ENCODE measurements at regions not wholly inside any gene's neighbourhood (a gene's known extent, or its start where the extent isn't known, plus 50 kb on each side); places are given as distances from the start of the nearest gene placed in this dataset.

- intact Hi-C loops (cut with DNase I; ENCODE audit: low total_unique reads), result no loop called here
- no peak for DNase-seq (ENCODE audit: low spot score in 2 of 2)
- H3K4me3 ChIP-seq (ENCODE audit: low read depth, poor library complexity, severe bottlenecking), result no peak overlapping the region
- 70 to 75% methylated on average over 2 of the region's 2 CpGs for WGBS, 2 donors
- no peak for TF ChIP-seq CTCF (IDR thresholded peaks at IDR 0.05)
- no peak for TF ChIP-seq POLR2A (IDR thresholded peaks at IDR 0.05)
Observed at GRCh38 chr9:23532282-23532681, 293.8 kb downstream of the ELAVL2 start.

GRCh38 chr9:23537192-23538066 is 288.6 kb downstream of the ELAVL2 start:
- intact Hi-C loops (cut with DNase I; ENCODE audit: low total_unique reads), result no loop called here
- no peak for DNase-seq (ENCODE audit: low spot score in 2 of 2)
- H3K4me3 ChIP-seq (ENCODE audit: low read depth, poor library complexity, severe bottlenecking), result no peak overlapping the region
- 27 to 31% methylated on average over 17 of the region's 17 CpGs for WGBS, 2 donors
- TF ChIP-seq CTCF (IDR thresholded peaks at IDR 0.05) (no peak), POLR2A (IDR thresholded peaks at IDR 0.05) (no peak)

- no peak for TF ChIP-seq POLR2A (IDR thresholded peaks at IDR 0.05)
- TF ChIP-seq CTCF (IDR thresholded peaks at IDR 0.05), result no peak
- H3K4me3 ChIP-seq (ENCODE audit: low read depth, poor library complexity, severe bottlenecking), result no peak overlapping the region
- intact Hi-C loops (cut with DNase I; ENCODE audit: low total_unique reads), result no loop called here
- WGBS, 2 donors, result 55 to 56% methylated on average over 12 of the region's 12 CpGs
- DNase-seq (ENCODE audit: low spot score in 2 of 2), result no peak
Observed at GRCh38 chr9:23538067-23538402, 288.0 kb downstream of the ELAVL2 start.

GRCh38 chr9:23538461-23539003 is 287.5 kb downstream of the ELAVL2 start:
- H3K4me3 ChIP-seq (ENCODE audit: low read depth, poor library complexity, severe bottlenecking), result no peak overlapping the region
- 53 to 60% methylated on average over 4 of the region's 4 CpGs for WGBS, 2 donors
- intact Hi-C loops (cut with DNase I; ENCODE audit: low total_unique reads), result no loop called here
- DNase-seq (ENCODE audit: low spot score in 2 of 2), result no peak
- no peak for TF ChIP-seq CTCF (IDR thresholded peaks at IDR 0.05)
- no peak for TF ChIP-seq POLR2A (IDR thresholded peaks at IDR 0.05)

GRCh38 chr9:23539311-23539710 is 286.7 kb downstream of the ELAVL2 start:
- TF ChIP-seq CTCF (IDR thresholded peaks at IDR 0.05) (no peak), POLR2A (IDR thresholded peaks at IDR 0.05) (no peak)
- intact Hi-C loops (cut with DNase I; ENCODE audit: low total_unique reads), result no loop called here
- no peak for DNase-seq (ENCODE audit: low spot score in 2 of 2)
- 50 to 73% methylated on average over 1 of the region's 1 CpG for WGBS, 2 donors
- no peak overlapping the region for H3K4me3 ChIP-seq (ENCODE audit: low read depth, poor library complexity, severe bottlenecking)

All from lower leg skin (tissue), 4 donors.